GM12878 (cell line): ENCODE measurements at regions not wholly inside any gene's neighbourhood (a gene's known extent, or its start where the extent isn't known, plus 50 kb on each side); places are given as distances from the start of the nearest gene placed in this dataset.
"Not testable (repeated sequence)": the region's sequence is repeated elsewhere in the genome, so short reads cannot be mapped to it uniquely, and the experiment has no call there.

Experiments used
- ATAC-seq: fragments of 200-7000 bp; cut with Tn5 transposase; 3 replicates; pipeline ENCODE4 v1.9.1; 2020; ENCODE audit warnings: mild to moderate bottlenecking, moderate library complexity
- BruUV-seq: library from RNA; stranded (reverse); fragments of 400-500 nt; replicated peaks from 2 replicates; lab custom pipeline; 2021; lab: Mats Ljungman, UMichigan
- CTCF ChIA-PET: fragments of 300-600 bp; sonication (Branson Sonifier 250); formaldehyde crosslinking; extraction: SDS; loops from one replicate; lab custom pipeline; 2021; ENCODE audit warnings: inconsistent platforms; lab: Yijun Ruan, JAX
- POLR2A ChIA-PET: fragments of 350-600 bp; formaldehyde crosslinking; extraction: SDS; loops from one replicate; lab custom pipeline; 2021; ENCODE audit warnings: inconsistent platforms; lab: Charles Lee
- RAD21 ChIA-PET: fragments of 300-600 bp; sonication (Branson Sonifier 250); formaldehyde crosslinking; loops from one replicate; lab custom pipeline; 2023; ENCODE audit warnings: antibody characterized with exemption; ENCODE audit not compliant: unreplicated experiment; lab: Charles Lee
- SMC1A ChIA-PET: fragments of 300-600 bp; sonication (Branson Sonifier 250); formaldehyde crosslinking; loops from one replicate; lab custom pipeline; 2023; ENCODE audit not compliant: unreplicated experiment, uncharacterized antibody; lab: Charles Lee
- DNase-seq: peaks from one replicate; pipeline ENCODE4 v3.0.0-alpha.2; 2011; ENCODE audit warnings: low read depth, low spot score
- FAIRE-seq: peaks from 3 replicates; lab custom pipeline; 2011; peaks lifted over from hg19 to GRCh38; lab: Jason Lieb, UNC
- H2AFZ ChIP-seq: 2 replicates; pipeline ENCODE4 v1.6.0; 2011; ENCODE audit warnings: low read depth, low read length, control low read depth; ENCODE audit not compliant: control insufficient read depth
- H3K27ac ChIP-seq: 2 replicates; pipeline ENCODE4 v1.5.1; 2011; ENCODE audit warnings: control low read depth; ENCODE audit not compliant: control insufficient read depth, insufficient read depth
- H3K27me3 ChIP-seq, 2 experiments: replicated peaks in 1 of 2; 2 replicates each; pipeline versions ENCODE4 v1.6.0 to v1.6.1; 2011; ENCODE audit warnings: low read length in 1 of 2; ENCODE audit not compliant: control insufficient read depth in 2 of 2, insufficient read depth in 2 of 2
- H3K36me3 ChIP-seq, 2 experiments: 2 replicates each; pipeline ENCODE4 v1.5.1; 2011; ENCODE audit warnings: low read length in 1 of 2; ENCODE audit not compliant: control insufficient read depth in 2 of 2, insufficient read depth in 2 of 2
- H3K4me1 ChIP-seq: 2 replicates; pipeline ENCODE4 v1.6.1; 2011; ENCODE audit warnings: mild to moderate bottlenecking, low read length, moderate library complexity, mixed read lengths; ENCODE audit not compliant: control insufficient read depth, insufficient read depth
- H3K4me2 ChIP-seq: 2 replicates; pipeline ENCODE4 v1.6.0; 2011; ENCODE audit warnings: control low read depth; ENCODE audit not compliant: control insufficient read depth, insufficient read depth
- H3K4me3 ChIP-seq: fragments of 200-600 bp; sonication (generic); 2 replicates; pipeline ENCODE4 v1.5.1; 2016
- H3K79me2 ChIP-seq: 2 replicates; pipeline ENCODE4 v1.6.0; 2011; ENCODE audit warnings: low read length; ENCODE audit not compliant: control insufficient read depth, insufficient read depth
- H3K9ac ChIP-seq: 2 replicates; pipeline ENCODE4 v1.8.0; 2011; ENCODE audit warnings: low read length, control low read depth, mixed read lengths; ENCODE audit not compliant: control insufficient read depth, insufficient read depth
- H3K9me3 ChIP-seq: replicated peaks from 3 replicates; pipeline ENCODE4 v1.5.1; 2011; ENCODE audit warnings: mild to moderate bottlenecking, low read length; ENCODE audit not compliant: control insufficient read depth, insufficient read depth
- H4K20me1 ChIP-seq: 2 replicates; pipeline ENCODE4 v1.6.0; 2011; ENCODE audit not compliant: control insufficient read depth, insufficient read depth
- ASH2L ChIP-seq: fragments of 300-600, 200-600 bp; sonication (generic); IDR thresholded peaks from 2 replicates; pipeline ENCODE4 v1.6.1; 2017; ENCODE audit warnings: low read depth, mild to moderate bottlenecking, borderline replicate concordance
- BCL11A ChIP-seq: IDR thresholded peaks from 2 replicates; pipeline ENCODE4 v1.6.1; 2011; ENCODE audit warnings: low read depth, low read length
- BRCA1 ChIP-seq: IDR thresholded peaks from 2 replicates; pipeline ENCODE4 v1.6.1; 2011; ENCODE audit warnings: low read depth, low read length, improper control_type of control experiment
- CHD1 ChIP-seq: IDR thresholded peaks from 2 replicates; pipeline ENCODE4 v1.6.1; 2012; ENCODE audit warnings: low read depth, low read length, improper control_type of control experiment
- FOXM1 ChIP-seq: IDR thresholded peaks from 2 replicates; pipeline ENCODE4 v1.6.1; 2012; ENCODE audit warnings: low read depth, mild to moderate bottlenecking, inconsistent platforms, low read length, moderate library complexity
- HDAC6 ChIP-seq: fragments of 200-600 bp; sonication (generic); IDR thresholded peaks from one replicate; pipeline ENCODE4 v1.8.0; 2017; ENCODE audit warnings: antibody characterized with exemption; ENCODE audit not compliant: unreplicated experiment
- MEF2A ChIP-seq: IDR thresholded peaks from 2 replicates; pipeline ENCODE4 v1.6.1; 2011; ENCODE audit warnings: low read depth, mild to moderate bottlenecking, low read length, moderate library complexity; ENCODE audit not compliant: insufficient read depth
- MXI1 ChIP-seq: fragments of 150-350 bp; IDR thresholded peaks from 2 replicates; pipeline ENCODE4 v1.6.1; 2011; ENCODE audit warnings: low read depth, mild to moderate bottlenecking, inconsistent platforms, low read length, improper control_type of control experiment
- NRF1 ChIP-seq: conservative IDR thresholded peaks from 2 replicates; pipeline ENCODE4 v1.6.1; 2011; ENCODE audit warnings: mild to moderate bottlenecking, low read depth, low read length, improper control_type of control experiment
- PAX5 ChIP-seq: IDR thresholded peaks from 2 replicates; pipeline ENCODE4 v1.6.1; 2011; ENCODE audit warnings: low read depth, low read length, borderline replicate concordance
- PML ChIP-seq: IDR thresholded peaks from 2 replicates; pipeline ENCODE4 v1.6.1; 2012; ENCODE audit warnings: low read length, inconsistent platforms
- POU2F2 ChIP-seq: IDR thresholded peaks from 3 replicates; pipeline ENCODE4 v1.6.1; 2011; ENCODE audit warnings: low read depth, mild to moderate bottlenecking, low read length, borderline replicate concordance
- RELA ChIP-seq: fragments of 450-650 bp; IDR thresholded peaks from 2 replicates; pipeline ENCODE4 v1.8.0; 2014; ENCODE audit warnings: borderline replicate concordance; ENCODE audit not compliant: partially characterized antibody
- SP1 ChIP-seq: IDR thresholded peaks from one replicate; pipeline ENCODE4 v1.6.1; 2011; ENCODE audit warnings: low read depth, low read length
- WGBS: methylation state at CpG from one replicate; pipeline ENCODE4 v1.1.6; 2016; ENCODE audit warnings: low lambda C conversion rate; ENCODE audit not compliant: insufficient replicate concordance, insufficient coverage; ENCODE audit errors: missing lambda C conversion rate; 5-methylcytosine and 5-hydroxymethylcytosine counted together
- in situ Hi-C: fragments of 300-500 bp; cut with MboI; formaldehyde crosslinking; loops from 9 replicates; pipeline ENCODE4 v1.14.3; 2018; ENCODE audit warnings: mixed read lengths
- intact Hi-C: fragments of 100-400 bp; cut with micrococcal nuclease; formaldehyde crosslinking; loops from one replicate; pipeline ENCODE4 v1.14.2; 2022; ENCODE audit not compliant: unreplicated experiment
- TF ChIP-seq, protein P1 (sequence below): IDR thresholded peaks from 2 replicates; pipeline ENCODE4 v1.6.1; 2011; ENCODE audit warnings: mild to moderate bottlenecking, low read depth, low read length, moderate library complexity; ENCODE audit not compliant: insufficient replicate concordance

DNA sequence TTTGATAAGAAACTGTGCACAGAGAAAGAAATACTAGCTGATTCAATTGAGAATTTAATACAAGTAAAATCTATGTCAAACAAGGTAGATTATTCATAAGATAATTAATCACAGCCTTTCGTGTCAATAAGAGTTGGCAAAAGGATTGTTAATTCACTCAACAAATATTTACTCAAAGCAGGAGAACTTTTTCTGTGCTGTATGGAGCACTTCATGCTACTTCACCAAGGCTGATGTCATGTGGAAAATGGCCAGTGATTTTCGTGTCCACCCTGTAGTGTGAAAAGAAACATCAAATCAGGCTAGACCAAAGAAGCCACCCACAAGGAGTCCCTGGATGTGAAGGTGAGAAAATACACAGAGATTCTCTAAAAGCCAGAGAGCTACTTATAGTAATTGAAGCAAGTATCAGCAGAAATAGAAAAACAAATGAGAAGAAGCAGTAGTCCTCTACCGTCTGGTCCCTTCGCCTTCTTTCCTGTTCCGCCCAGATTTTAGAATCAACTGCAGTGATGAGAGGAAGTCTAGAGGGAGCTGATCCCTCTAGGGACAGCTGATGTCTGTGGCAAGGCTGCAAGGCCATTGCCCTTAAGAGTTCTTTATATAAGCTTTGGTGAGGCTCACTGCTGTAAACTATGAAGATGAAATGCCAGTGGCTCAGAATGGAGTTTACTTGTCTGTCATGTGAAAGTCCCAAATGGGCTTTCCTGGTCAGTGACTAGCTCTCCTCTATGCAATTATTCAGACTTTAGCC, 201.3 kb upstream of the APCDD1 start:
- ChIA-PET POLR2A (no interaction called here), CTCF (interaction anchor here (1.5 kb wide), 1 partner anchor 21 kb away, joined by 4 read pairs; no protein-coding TSS in a partner anchor), SMC1A (no interaction called here), RAD21 (no interaction called here)
- Histone ChIP-seq H3K27ac (no peak overlapping the region), H4K20me1 (no peaks in the 10 kb centered on the region), H3K9me3 (no peaks in the 10 kb centered on the region), H3K36me3 (no peaks in the 10 kb centered on the region), H2AFZ (no peak overlapping the region), H3K27me3 (peaks cover 0 to 3% of the 10 kb centered on the region in 2 experiments; a peak in 2 of 4 replicates), H3K9ac (no peak overlapping the region), H3K4me2 (no peak overlapping the region), H3K4me3 (no peak overlapping the region), H3K79me2 (no peaks in the 10 kb centered on the region), H3K4me1 (no peaks in the 10 kb centered on the region)
- TF ChIP-seq PML: no peak
- TF ChIP-seq NRF1: no peak
- no peak for TF ChIP-seq MEF2A
- TF ChIP-seq, protein P1, sequence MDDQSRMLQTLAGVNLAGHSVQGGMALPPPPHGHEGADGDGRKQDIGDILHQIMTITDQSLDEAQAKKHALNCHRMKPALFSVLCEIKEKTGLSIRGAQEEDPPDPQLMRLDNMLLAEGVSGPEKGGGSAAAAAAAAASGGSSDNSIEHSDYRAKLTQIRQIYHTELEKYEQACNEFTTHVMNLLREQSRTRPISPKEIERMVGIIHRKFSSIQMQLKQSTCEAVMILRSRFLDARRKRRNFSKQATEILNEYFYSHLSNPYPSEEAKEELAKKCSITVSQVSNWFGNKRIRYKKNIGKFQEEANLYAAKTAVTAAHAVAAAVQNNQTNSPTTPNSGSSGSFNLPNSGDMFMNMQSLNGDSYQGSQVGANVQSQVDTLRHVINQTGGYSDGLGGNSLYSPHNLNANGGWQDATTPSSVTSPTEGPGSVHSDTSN: no peak
- no peak for TF ChIP-seq FOXM1
- no peak for TF ChIP-seq BCL11A
- no peak for TF ChIP-seq POU2F2
- no peak for TF ChIP-seq MXI1
- TF ChIP-seq HDAC6: no peak
- no peak for TF ChIP-seq BRCA1
- no peak for TF ChIP-seq ASH2L
- TF ChIP-seq CHD1: no peak
- no peak for TF ChIP-seq PAX5
- no peak for TF ChIP-seq RELA
- TF ChIP-seq SP1: no peak
- in situ Hi-C loops: no loop called here
- 2% methylated on average over 5 of the region's 5 CpGs for WGBS
- BruUV-seq: no TSS peak
- intact Hi-C loops: no loop called here
- ATAC-seq (no peak), FAIRE-seq (no peak), DNase-seq (no peak)

DNA sequence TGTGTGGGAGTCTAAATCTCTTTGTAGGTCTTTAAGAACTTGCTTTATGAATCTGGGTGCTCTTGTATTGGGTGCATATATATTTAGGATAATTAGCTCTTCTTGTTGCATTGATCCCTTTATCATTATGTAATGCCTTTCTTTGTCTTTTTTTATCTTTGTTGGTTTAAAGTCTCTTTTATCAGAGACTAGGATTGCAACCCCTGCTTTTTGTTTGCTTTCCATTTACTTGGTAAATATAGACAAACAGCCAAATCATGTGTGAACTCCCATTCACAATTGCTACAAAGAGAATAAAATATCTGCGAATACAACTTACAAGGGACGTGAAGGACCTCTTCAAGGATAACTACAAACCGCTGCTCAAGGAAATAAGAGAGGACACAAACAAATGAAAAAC, 198.2 kb upstream of the APCDD1 start:
- ATAC-seq, H3K4me3 ChIP-seq, H3K27ac ChIP-seq, H3K9ac ChIP-seq, H2AFZ ChIP-seq, RAD21 ChIA-PET, intact Hi-C loops, CTCF ChIA-PET, H3K4me1 ChIP-seq, POLR2A ChIA-PET, H4K20me1 ChIP-seq, H3K79me2 ChIP-seq, H3K27me3 ChIP-seq, H3K36me3 ChIP-seq, H3K9me3 ChIP-seq, SMC1A ChIA-PET, FAIRE-seq, BruUV-seq, H3K4me2 ChIP-seq, DNase-seq: not testable (repeated sequence)
- WGBS: 58% methylated on average over 3 of the region's 3 CpGs
- in situ Hi-C loops: loop anchor here (5.0 kb wide), 1 partner anchor 51 kb away; no protein-coding TSS in a partner anchor
